ENCODE measurements at regions not wholly inside any gene's neighbourhood (a gene's known extent, or its start where the extent isn't known, plus 50 kb on each side); places are given as distances from the start of the nearest gene placed in this dataset.

DNA sequence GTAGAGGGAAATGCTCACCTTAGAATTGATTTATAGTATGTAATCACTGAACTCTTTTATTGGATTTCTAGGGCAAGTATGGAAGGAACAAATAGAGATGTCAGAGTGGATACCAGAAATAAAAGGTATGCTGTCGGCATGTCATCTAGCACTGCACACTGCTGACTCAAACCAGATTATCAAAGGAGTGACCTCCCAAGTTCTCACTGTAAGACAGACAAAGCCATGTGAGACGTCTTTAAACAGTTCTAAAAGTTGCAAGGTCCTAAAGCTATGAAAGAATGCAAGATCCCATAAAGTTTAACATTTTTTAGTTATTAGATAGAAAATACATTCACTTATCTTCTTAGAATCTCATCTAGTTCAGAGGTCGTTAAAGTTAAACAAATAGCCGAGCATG lies 70.0 kb upstream of the CPM start:
- no peak for DNase-seq
- Histone ChIP-seq H3K36me3 (no peaks in the 10 kb centered on the region), H3K27me3 (ENCODE audit: insufficient read depth, low read depth, severe bottlenecking) (no peaks in the 10 kb centered on the region), H3K9me3 (ENCODE audit: severe bottlenecking) (no peaks in the 10 kb centered on the region), H3K4me3 (ENCODE audit: low read depth, low read length) (no peak overlapping the region), H3K27ac (no peak overlapping the region)
- TF ChIP-seq, protein P1, sequence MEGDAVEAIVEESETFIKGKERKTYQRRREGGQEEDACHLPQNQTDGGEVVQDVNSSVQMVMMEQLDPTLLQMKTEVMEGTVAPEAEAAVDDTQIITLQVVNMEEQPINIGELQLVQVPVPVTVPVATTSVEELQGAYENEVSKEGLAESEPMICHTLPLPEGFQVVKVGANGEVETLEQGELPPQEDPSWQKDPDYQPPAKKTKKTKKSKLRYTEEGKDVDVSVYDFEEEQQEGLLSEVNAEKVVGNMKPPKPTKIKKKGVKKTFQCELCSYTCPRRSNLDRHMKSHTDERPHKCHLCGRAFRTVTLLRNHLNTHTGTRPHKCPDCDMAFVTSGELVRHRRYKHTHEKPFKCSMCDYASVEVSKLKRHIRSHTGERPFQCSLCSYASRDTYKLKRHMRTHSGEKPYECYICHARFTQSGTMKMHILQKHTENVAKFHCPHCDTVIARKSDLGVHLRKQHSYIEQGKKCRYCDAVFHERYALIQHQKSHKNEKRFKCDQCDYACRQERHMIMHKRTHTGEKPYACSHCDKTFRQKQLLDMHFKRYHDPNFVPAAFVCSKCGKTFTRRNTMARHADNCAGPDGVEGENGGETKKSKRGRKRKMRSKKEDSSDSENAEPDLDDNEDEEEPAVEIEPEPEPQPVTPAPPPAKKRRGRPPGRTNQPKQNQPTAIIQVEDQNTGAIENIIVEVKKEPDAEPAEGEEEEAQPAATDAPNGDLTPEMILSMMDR (IDR thresholded peaks at IDR 0.05; ENCODE audit: low read depth, low read length) = no peak

- H3K27me3 ChIP-seq (ENCODE audit: insufficient read depth, low read depth, severe bottlenecking) = no peaks in the 10 kb centered on the region
- H3K36me3 ChIP-seq = no peaks in the 10 kb centered on the region
- H3K27ac ChIP-seq = no peak overlapping the region
- H3K9me3 ChIP-seq (ENCODE audit: severe bottlenecking) = no peaks in the 10 kb centered on the region
- TF ChIP-seq, protein P1 (IDR thresholded peaks at IDR 0.05; ENCODE audit: low read depth, low read length) = no peak
- DNase-seq = no peak
- no peak overlapping the region for H3K4me3 ChIP-seq (ENCODE audit: low read depth, low read length)
Measured at GRCh38 chr12:69003991-69004390, 71.0 kb upstream of the CPM start.

GRCh38 chr12:69007101-69007854 lies 74.3 kb upstream of the CPM start:
- TF ChIP-seq, protein P1 (IDR thresholded peaks at IDR 0.05; ENCODE audit: low read depth, low read length) = no peak
- H3K9me3 ChIP-seq (ENCODE audit: severe bottlenecking) = no peaks in the 10 kb centered on the region
- no peak overlapping the region for H3K4me3 ChIP-seq (ENCODE audit: low read depth, low read length)
- no peaks in the 10 kb centered on the region for H3K36me3 ChIP-seq
- H3K27ac ChIP-seq = no peak overlapping the region
- no peak for DNase-seq
- H3K27me3 ChIP-seq (ENCODE audit: insufficient read depth, low read depth, severe bottlenecking) = no peaks in the 10 kb centered on the region

DNA sequence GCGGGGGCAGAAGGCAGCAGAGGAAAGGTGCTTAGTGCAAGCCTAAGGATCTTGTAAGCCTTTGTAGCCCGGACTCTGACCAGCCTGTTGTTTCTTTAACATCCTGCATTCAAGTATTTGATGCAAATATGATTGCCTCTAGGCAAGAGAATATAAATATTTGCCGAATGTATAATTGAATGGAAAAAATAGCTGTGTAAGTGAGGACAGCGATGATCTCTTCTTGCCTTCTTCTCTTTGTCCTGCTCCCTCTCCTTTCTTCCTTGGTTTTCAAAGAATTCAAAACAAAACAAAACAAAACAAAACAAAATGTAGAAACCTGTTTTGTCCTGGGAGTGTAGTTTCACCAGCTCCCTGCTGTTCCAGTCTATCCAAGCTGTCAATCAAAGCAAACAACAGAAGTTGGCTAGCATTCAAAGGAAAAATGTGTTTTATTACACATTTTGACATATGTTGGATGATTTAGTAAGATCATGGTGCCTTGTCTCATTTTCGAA lies 74.9 kb upstream of the CPM start:
- no peak overlapping the region for H3K4me3 ChIP-seq (ENCODE audit: low read depth, low read length)
- DNase-seq = peak; percentile 26
- H3K36me3 ChIP-seq = no peaks in the 10 kb centered on the region
- TF ChIP-seq, protein P1 (IDR thresholded peaks at IDR 0.05; ENCODE audit: low read depth, low read length) = no peak
- H3K27me3 ChIP-seq (ENCODE audit: insufficient read depth, low read depth, severe bottlenecking) = no peaks in the 10 kb centered on the region
- H3K9me3 ChIP-seq (ENCODE audit: severe bottlenecking) = no peaks in the 10 kb centered on the region
- H3K27ac ChIP-seq = no peak overlapping the region

DNA sequence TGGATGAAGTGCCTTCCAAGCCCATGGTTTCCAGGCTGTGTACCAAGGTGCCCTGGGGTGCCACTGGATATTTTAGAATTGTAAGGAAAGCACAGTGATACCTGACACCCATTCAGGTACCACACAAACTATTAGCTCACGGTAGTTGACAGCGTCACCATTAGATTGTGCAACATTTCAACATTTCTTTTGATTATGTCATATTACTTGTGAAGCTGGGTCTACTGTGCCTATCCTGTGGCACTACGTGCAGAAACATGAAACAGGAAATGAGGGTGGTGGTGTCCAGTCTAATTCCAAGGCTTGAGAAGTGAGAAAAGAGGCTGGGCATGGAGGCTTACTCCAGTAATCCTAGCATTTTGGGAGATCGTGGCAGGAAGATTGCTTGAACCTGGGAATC lies 75.5 kb upstream of the CPM start:
- Histone ChIP-seq H3K36me3 (no peaks in the 10 kb centered on the region), H3K27ac (no peak overlapping the region), H3K9me3 (ENCODE audit: severe bottlenecking) (no peaks in the 10 kb centered on the region), H3K4me3 (ENCODE audit: low read depth, low read length) (no peak overlapping the region), H3K27me3 (ENCODE audit: insufficient read depth, low read depth, severe bottlenecking) (no peaks in the 10 kb centered on the region)
- TF ChIP-seq, protein P1 (IDR thresholded peaks at IDR 0.05; ENCODE audit: low read depth, low read length) = no peak
- no peak for DNase-seq

DNA sequence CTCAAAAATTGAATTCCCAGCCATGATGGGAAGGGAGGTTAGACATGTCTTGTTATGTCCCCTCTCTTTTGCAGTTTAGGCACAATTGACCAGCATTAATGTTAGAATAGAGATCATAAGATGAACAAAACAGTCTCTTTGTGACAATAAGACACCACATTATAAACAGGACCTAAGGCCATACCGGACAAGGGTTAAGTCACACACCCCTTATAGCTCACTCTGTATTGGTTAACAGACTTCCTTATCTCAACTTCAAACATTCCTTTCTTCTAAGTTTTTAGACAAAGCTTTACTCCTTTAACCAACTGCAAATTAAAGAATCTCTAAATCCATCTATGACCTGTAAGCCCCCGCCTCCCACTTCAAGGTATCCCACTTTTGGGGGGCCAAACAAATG lies 81.1 kb upstream of the CPM start:
- Histone ChIP-seq H3K27me3 (ENCODE audit: insufficient read depth, low read depth, severe bottlenecking) (no peaks in the 10 kb centered on the region), H3K4me3 (ENCODE audit: low read depth, low read length) (no peak overlapping the region), H3K36me3 (no peaks in the 10 kb centered on the region), H3K9me3 (ENCODE audit: severe bottlenecking) (no peaks in the 10 kb centered on the region), H3K27ac (no peak overlapping the region)
- TF ChIP-seq, protein P1 (IDR thresholded peaks at IDR 0.05; ENCODE audit: low read depth, low read length) = no peak
- no peak for DNase-seq

Measured in WERI-Rb-1 (cell line).